AG10803 (cell line): ENCODE measurements at regions not wholly inside any gene's neighbourhood (a gene's known extent, or its start where the extent isn't known, plus 50 kb on each side); places are given as distances from the start of the nearest gene placed in this dataset.

Source experiments
- DNase-seq: peaks from one replicate; pipeline ENCODE4 v3.0.0; 2010; ENCODE audit warnings: low read depth
- H3K4me3 ChIP-seq: 2 replicates; pipeline ENCODE4 v1.5.1; 2011; ENCODE audit warnings: mild to moderate bottlenecking, low read length, control low read depth
- TF ChIP-seq, protein P1 (sequence below): conservative IDR thresholded peaks from 2 replicates; pipeline ENCODE4 v1.5.1; 2011; ENCODE audit warnings: mild to moderate bottlenecking, low read length, control low read depth, inconsistent platforms

GRCh38 chr17:79176792-79177601, 102.4 kb downstream of the ENGASE start:
- no peak for DNase-seq
- no peak overlapping the region for H3K4me3 ChIP-seq
- TF ChIP-seq, protein P1, sequence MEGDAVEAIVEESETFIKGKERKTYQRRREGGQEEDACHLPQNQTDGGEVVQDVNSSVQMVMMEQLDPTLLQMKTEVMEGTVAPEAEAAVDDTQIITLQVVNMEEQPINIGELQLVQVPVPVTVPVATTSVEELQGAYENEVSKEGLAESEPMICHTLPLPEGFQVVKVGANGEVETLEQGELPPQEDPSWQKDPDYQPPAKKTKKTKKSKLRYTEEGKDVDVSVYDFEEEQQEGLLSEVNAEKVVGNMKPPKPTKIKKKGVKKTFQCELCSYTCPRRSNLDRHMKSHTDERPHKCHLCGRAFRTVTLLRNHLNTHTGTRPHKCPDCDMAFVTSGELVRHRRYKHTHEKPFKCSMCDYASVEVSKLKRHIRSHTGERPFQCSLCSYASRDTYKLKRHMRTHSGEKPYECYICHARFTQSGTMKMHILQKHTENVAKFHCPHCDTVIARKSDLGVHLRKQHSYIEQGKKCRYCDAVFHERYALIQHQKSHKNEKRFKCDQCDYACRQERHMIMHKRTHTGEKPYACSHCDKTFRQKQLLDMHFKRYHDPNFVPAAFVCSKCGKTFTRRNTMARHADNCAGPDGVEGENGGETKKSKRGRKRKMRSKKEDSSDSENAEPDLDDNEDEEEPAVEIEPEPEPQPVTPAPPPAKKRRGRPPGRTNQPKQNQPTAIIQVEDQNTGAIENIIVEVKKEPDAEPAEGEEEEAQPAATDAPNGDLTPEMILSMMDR: no peak

DNA sequence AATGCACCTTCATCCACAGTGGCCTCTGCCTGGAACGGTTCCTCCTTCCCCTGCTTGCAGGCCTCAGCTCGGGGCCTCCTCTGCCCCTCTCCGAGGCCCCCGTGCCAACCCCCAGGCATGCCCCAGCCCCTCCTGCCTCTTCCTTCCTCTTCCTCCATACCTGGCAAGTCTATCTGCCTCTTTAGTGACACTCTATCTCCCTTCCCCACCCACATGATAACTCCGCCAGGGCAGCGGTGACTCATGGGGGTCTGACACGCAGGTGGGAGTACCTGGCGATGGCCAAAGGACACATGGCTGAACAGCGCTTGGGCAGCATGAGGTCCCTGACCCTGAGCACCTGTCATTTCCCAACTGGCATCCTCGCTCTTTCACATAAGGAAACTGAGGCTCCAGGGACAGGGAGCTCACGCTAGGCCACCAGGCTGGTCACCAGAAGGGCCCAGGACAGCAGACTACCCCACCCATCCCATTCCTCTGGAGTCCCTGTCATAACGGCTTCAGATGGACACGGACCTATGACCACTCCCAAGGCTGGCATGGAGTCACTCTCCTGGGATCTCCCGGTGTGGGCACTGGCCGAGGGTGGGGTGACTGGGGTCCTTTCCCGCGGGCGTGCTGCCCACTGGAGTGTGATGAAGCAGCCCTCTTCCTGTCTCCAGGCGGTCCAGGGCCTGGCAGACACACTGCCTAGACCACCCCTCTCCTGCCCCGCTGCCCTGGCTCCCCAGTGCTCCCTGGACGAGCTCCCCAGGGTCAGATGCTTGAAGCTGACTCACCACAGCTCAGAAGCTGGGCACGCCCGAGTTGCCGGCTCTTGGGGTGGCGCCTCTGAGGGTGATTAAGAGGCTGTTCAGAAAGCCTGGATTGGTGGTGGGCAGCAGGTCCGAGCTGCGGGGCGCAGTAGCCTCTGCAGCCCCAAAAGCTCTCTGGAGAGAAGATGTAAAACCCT, 100.6 kb downstream of the ENGASE start:
- TF ChIP-seq, protein P1: no peak
- H3K4me3 ChIP-seq: no peak overlapping the region
- DNase-seq: no peak

- DNase-seq: no peak
- TF ChIP-seq, protein P1: no peak
Measured at GRCh38 chr17:79174193-79174765, 99.7 kb downstream of the ENGASE start.

DNA sequence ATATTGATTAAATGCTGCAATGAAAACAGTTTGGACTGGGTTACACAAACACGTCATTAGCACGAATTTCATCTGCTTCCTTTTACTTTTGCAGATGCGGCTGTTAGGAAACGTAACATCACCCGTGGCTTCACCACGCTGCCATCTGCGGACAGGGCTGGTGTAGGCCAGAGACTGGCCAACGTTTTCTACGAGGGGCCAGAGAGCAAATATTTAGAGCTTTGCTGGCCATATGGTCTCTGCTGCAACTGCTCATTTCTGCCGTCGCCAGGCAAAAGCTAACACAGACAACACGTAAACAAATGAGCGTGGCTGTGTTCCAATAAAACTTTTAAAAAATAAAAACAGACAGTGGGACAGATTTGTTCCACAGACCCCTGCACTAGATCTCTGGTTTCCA, 96.6 kb downstream of the ENGASE start:
- peak; percentile 20 for DNase-seq
- H3K4me3 ChIP-seq: no peak overlapping the region
- TF ChIP-seq, protein P1: no peak

More at GRCh38 chr17:79174193-79174765, 99.7 kb downstream of the ENGASE start:
- no peak overlapping the region for H3K4me3 ChIP-seq

DNA sequence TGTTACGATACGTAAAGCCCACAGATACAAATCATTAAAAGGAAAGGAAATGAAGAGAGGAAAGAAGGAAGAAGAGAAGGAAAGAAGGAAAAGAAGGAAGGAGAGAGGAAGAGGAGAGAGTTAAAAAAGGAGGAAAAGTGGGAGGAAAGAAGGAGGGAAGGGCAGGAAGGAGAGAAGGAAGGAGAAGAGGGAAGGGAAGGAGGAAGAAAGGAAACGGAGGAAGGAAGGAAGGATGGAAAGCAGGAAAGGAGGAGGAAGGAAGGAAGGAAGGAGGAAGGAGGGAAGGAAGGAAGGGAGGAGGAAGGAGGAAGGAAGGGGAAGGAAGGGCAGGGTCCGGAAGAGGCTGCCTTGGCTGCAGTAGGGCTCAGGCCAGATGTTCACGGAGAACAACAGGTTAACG, 95.2 kb downstream of the ENGASE start:
- no peak for DNase-seq
- H3K4me3 ChIP-seq: no peak overlapping the region
- TF ChIP-seq, protein P1: no peak

GRCh38 chr17:79169366-79169765, 94.7 kb downstream of the ENGASE start:
- TF ChIP-seq, protein P1: no peak
- H3K4me3 ChIP-seq: no peak overlapping the region
- no peak for DNase-seq
